Thoracic aorta (tissue), 2 donors: ENCODE measurements at regions not wholly inside any gene's neighbourhood (a gene's known extent, or its start where the extent isn't known, plus 50 kb on each side); places are given as distances from the start of the nearest gene placed in this dataset.

Experiments
- ATAC-seq: fragments of 150-250 bp; one replicate; pipeline ENCODE4 v1.8.0; 2017; ENCODE audit warnings: low read depth; ENCODE audit not compliant: insufficient number of reproducible peaks, low FRiP score
- DNase-seq: peaks from one replicate; pipeline ENCODE4 v3.0.0-alpha.2; 2020; ENCODE audit warnings: low spot score
- H3K27ac ChIP-seq, 2 donors: fragments of 200-600 bp; sonication (generic); 1 replicate in 1 of 2; 2 replicates in 1 of 2; pipeline ENCODE4 v1.5.1; 2016; ENCODE audit warnings: mild to moderate bottlenecking in 2 of 2, moderate library complexity in 2 of 2
- H3K27me3 ChIP-seq: fragments of 200-600 bp; sonication (generic); replicated peaks from 2 replicates; pipeline ENCODE4 v1.6.0; 2016; ENCODE audit warnings: mild to moderate bottlenecking; ENCODE audit not compliant: insufficient read depth
- H3K36me3 ChIP-seq: fragments of 200-600 bp; sonication (generic); one replicate; pipeline ENCODE4 v1.5.1; 2016
- H3K4me1 ChIP-seq, 2 donors: fragments of 200-600 bp; sonication (generic); 1 replicate in 1 of 2; 2 replicates in 1 of 2; pipeline versions ENCODE4 v1.5.1 to v1.6.0; 2016; ENCODE audit warnings: low read depth in 2 of 2, mild to moderate bottlenecking in 1 of 2; ENCODE audit not compliant: control insufficient read depth in 1 of 2
- H3K4me3 ChIP-seq: fragments of 200-600 bp; sonication (generic); 2 replicates; pipeline ENCODE4 v1.5.1; 2016; ENCODE audit warnings: mild to moderate bottlenecking
- H3K9me3 ChIP-seq: fragments of 200-600 bp; sonication (generic); 2 replicates; pipeline ENCODE4 v1.5.1; 2016
- CTCF ChIP-seq: fragments of 200-600 bp; sonication (generic); IDR thresholded peaks from one replicate; pipeline ENCODE4 v1.5.1; 2019; ENCODE audit warnings: antibody characterized with exemption

- H3K36me3 ChIP-seq = no peaks in the 10 kb centered on the region
- H3K9me3 ChIP-seq = no peaks in the 10 kb centered on the region
- DNase-seq (no peak), ATAC-seq (no peak)
- no peak overlapping the region for H3K4me3 ChIP-seq
- TF ChIP-seq CTCF = no peak
- H3K27me3 ChIP-seq = no peaks in the 10 kb centered on the region
- no peaks in the 10 kb centered on the region for H3K4me1 ChIP-seq
- H3K27ac ChIP-seq = no peak overlapping the region
Measured at GRCh38 chr15:97092656-97093055, 762.2 kb downstream of the NR2F2 start.

- Histone ChIP-seq H3K36me3 (no peaks in the 10 kb centered on the region), H3K27me3 (no peaks in the 10 kb centered on the region), H3K4me3 (no peak overlapping the region), H3K9me3 (no peaks in the 10 kb centered on the region), H3K4me1 (no peaks in the 10 kb centered on the region), H3K27ac (no peak overlapping the region)
- no peak for TF ChIP-seq CTCF
- DNase-seq = no peak
- ATAC-seq = no peak
Measured at GRCh38 chr15:97096303-97096835, 765.9 kb downstream of the NR2F2 start.

GRCh38 chr15:97099040-97099439, 768.5 kb downstream of the NR2F2 start:
- Histone ChIP-seq H3K27ac (no peak overlapping the region), H3K4me3 (no peak overlapping the region), H3K36me3 (no peaks in the 10 kb centered on the region), H3K9me3 (no peaks in the 10 kb centered on the region), H3K27me3 (no peaks in the 10 kb centered on the region), H3K4me1 (no peaks in the 10 kb centered on the region)
- DNase-seq (no peak), ATAC-seq (no peak)
- no peak for TF ChIP-seq CTCF

- H3K36me3 ChIP-seq = no peaks in the 10 kb centered on the region
- no peaks in the 10 kb centered on the region for H3K27me3 ChIP-seq
- H3K4me3 ChIP-seq = no peak overlapping the region
- no peaks in the 10 kb centered on the region for H3K9me3 ChIP-seq
- ATAC-seq (no peak), DNase-seq (no peak)
- H3K4me1 ChIP-seq = no peaks in the 10 kb centered on the region
- no peak overlapping the region for H3K27ac ChIP-seq
- no peak for TF ChIP-seq CTCF
Measured at GRCh38 chr15:97101572-97101971, 771.1 kb downstream of the NR2F2 start.

GRCh38 chr15:97114900-97115760, 784.6 kb downstream of the NR2F2 start:
- no peak for TF ChIP-seq CTCF
- no peak overlapping the region for H3K4me3 ChIP-seq
- no peaks in the 10 kb centered on the region for H3K27me3 ChIP-seq
- DNase-seq (no peak), ATAC-seq (no peak)
- no peak overlapping the region for H3K27ac ChIP-seq
- H3K9me3 ChIP-seq = no peaks in the 10 kb centered on the region
- no peaks in the 10 kb centered on the region for H3K4me1 ChIP-seq
- H3K36me3 ChIP-seq = no peaks in the 10 kb centered on the region
